Left ventricle myocardium inferior (tissue), 1 donor: ENCODE measurements at regions not wholly inside any gene's neighbourhood (a gene's known extent, or its start where the extent isn't known, plus 50 kb on each side); places are given as distances from the start of the nearest gene placed in this dataset.

Experiments
- DNase-seq: peaks from one replicate; pipeline ENCODE4 v3.0.0-alpha.2; 2020
- H3K27ac ChIP-seq: fragments of 200-600 bp; replicated peaks from 2 replicates; pipeline ENCODE4 v1.8.0; 2021
- H3K27me3 ChIP-seq: fragments of 200-600 bp; 2 replicates; pipeline ENCODE4 v1.8.0; 2021; ENCODE audit warnings: low read depth
- H3K36me3 ChIP-seq: fragments of 200-600 bp; 2 replicates; pipeline ENCODE4 v1.8.0; 2021
- H3K4me1 ChIP-seq: fragments of 200-600 bp; 2 replicates; pipeline ENCODE4 v1.8.0; 2021
- H3K4me3 ChIP-seq: fragments of 200-600 bp; 2 replicates; pipeline ENCODE4 v1.8.0; 2021; ENCODE audit warnings: mild to moderate bottlenecking, moderate library complexity
- H3K9me3 ChIP-seq: fragments of 200-600 bp; replicated peaks from 2 replicates; pipeline ENCODE4 v1.8.0; 2021
- CTCF ChIP-seq: fragments of 200-600 bp; IDR thresholded peaks from 2 replicates; pipeline ENCODE4 v1.8.0; 2021; ENCODE audit warnings: antibody characterized with exemption, mild to moderate bottlenecking, borderline replicate concordance
- intact Hi-C: fragments of 100-400 bp; cut with micrococcal nuclease; formaldehyde crosslinking; loops from one replicate; pipeline ENCODE4 v1.11.0; 2022
- donor health status: DM: no; HTN: yes; CAD: no; lungs with severe emphysema.

GRCh38 chr20:55777641-55778040, 227.7 kb downstream of the CBLN4 start:
- Histone ChIP-seq H3K27me3 (no peaks in the 10 kb centered on the region), H3K36me3 (no peaks in the 10 kb centered on the region), H3K9me3 (no peaks in the 10 kb centered on the region), H3K4me3 (no peak overlapping the region), H3K4me1 (no peaks in the 10 kb centered on the region), H3K27ac (no peak overlapping the region)
- intact Hi-C loops: no loop called here
- no peak for TF ChIP-seq CTCF
- no peak for DNase-seq

GRCh38 chr20:55776176-55776575, 229.1 kb downstream of the CBLN4 start:
- no peaks in the 10 kb centered on the region for H3K4me1 ChIP-seq
- intact Hi-C loops: no loop called here
- no peaks in the 10 kb centered on the region for H3K36me3 ChIP-seq
- H3K9me3 ChIP-seq: no peaks in the 10 kb centered on the region
- no peaks in the 10 kb centered on the region for H3K27me3 ChIP-seq
- no peak overlapping the region for H3K27ac ChIP-seq
- no peak overlapping the region for H3K4me3 ChIP-seq
- DNase-seq: no peak
- TF ChIP-seq CTCF: no peak

GRCh38 chr20:55774628-55775027, 230.7 kb downstream of the CBLN4 start:
- H3K36me3 ChIP-seq: no peaks in the 10 kb centered on the region
- no peak for TF ChIP-seq CTCF
- H3K9me3 ChIP-seq: no peaks in the 10 kb centered on the region
- no peaks in the 10 kb centered on the region for H3K4me1 ChIP-seq
- DNase-seq: no peak
- no peak overlapping the region for H3K27ac ChIP-seq
- H3K4me3 ChIP-seq: no peak overlapping the region
- H3K27me3 ChIP-seq: no peaks in the 10 kb centered on the region
- intact Hi-C loops: no loop called here

GRCh38 chr20:55761797-55762196, 243.5 kb downstream of the CBLN4 start:
- intact Hi-C loops: no loop called here
- DNase-seq: no peak
- Histone ChIP-seq H3K27me3 (no peaks in the 10 kb centered on the region), H3K4me3 (no peak overlapping the region), H3K9me3 (peaks cover 10% of the 10 kb centered on the region), H3K36me3 (no peaks in the 10 kb centered on the region), H3K4me1 (no peaks in the 10 kb centered on the region), H3K27ac (no peak overlapping the region)
- no peak for TF ChIP-seq CTCF

GRCh38 chr20:55761100-55761499, 244.2 kb downstream of the CBLN4 start:
- Histone ChIP-seq H3K27ac (no peak overlapping the region), H3K9me3 (peaks cover 10% of the 10 kb centered on the region), H3K27me3 (no peaks in the 10 kb centered on the region), H3K4me1 (no peaks in the 10 kb centered on the region), H3K36me3 (no peaks in the 10 kb centered on the region), H3K4me3 (no peak overlapping the region)
- TF ChIP-seq CTCF: no peak
- no peak for DNase-seq
- intact Hi-C loops: no loop called here

- TF ChIP-seq CTCF: no peak
- intact Hi-C loops: no loop called here
- no peak for DNase-seq
Observed at GRCh38 chr20:55760586-55760985, 244.7 kb downstream of the CBLN4 start.

More at GRCh38 chr20:55760586-55760985, 244.7 kb downstream of the CBLN4 start:
- Histone ChIP-seq H3K27ac (no peak overlapping the region), H3K4me3 (no peak overlapping the region), H3K9me3 (peaks cover 10% of the 10 kb centered on the region), H3K27me3 (no peaks in the 10 kb centered on the region), H3K36me3 (no peaks in the 10 kb centered on the region), H3K4me1 (no peaks in the 10 kb centered on the region)
